KOPT-K1 (cell line): ENCODE measurements at regions not wholly inside any gene's neighbourhood (a gene's known extent, or its start where the extent isn't known, plus 50 kb on each side); places are given as distances from the start of the nearest gene placed in this dataset.
"Not testable (repeated sequence)": the region's sequence is repeated elsewhere in the genome, so short reads cannot be mapped to it uniquely, and the experiment has no call there.

ENCODE experiments used
- H3K27ac ChIP-seq: fragments of 200-600 bp; sonication (generic); 2 replicates; pipeline ENCODE4 v1.5.1; 2016; ENCODE audit warnings: antibody characterized with exemption, mild to moderate bottlenecking, low read depth, low read length; ENCODE audit not compliant: poor library complexity, severe bottlenecking
- H3K36me3 ChIP-seq: fragments of 200-600 bp; sonication (generic); 2 replicates; pipeline ENCODE4 v1.5.1; 2017; ENCODE audit warnings: antibody characterized with exemption, mild to moderate bottlenecking, low read length, moderate library complexity; ENCODE audit not compliant: insufficient read depth
- H3K9me3 ChIP-seq: fragments of 200-600 bp; sonication (generic); 2 replicates; pipeline ENCODE4 v1.5.1; 2017; ENCODE audit warnings: antibody characterized with exemption, low read length, mild to moderate bottlenecking; ENCODE audit not compliant: insufficient read depth, poor library complexity, severe bottlenecking

GRCh38 chr12:128089961-128090360 lies 177.0 kb upstream of the TMEM132C start:
- no peak overlapping the region for H3K27ac ChIP-seq
- H3K36me3 ChIP-seq: no peaks in the 10 kb centered on the region
- no peaks in the 10 kb centered on the region for H3K9me3 ChIP-seq

DNA sequence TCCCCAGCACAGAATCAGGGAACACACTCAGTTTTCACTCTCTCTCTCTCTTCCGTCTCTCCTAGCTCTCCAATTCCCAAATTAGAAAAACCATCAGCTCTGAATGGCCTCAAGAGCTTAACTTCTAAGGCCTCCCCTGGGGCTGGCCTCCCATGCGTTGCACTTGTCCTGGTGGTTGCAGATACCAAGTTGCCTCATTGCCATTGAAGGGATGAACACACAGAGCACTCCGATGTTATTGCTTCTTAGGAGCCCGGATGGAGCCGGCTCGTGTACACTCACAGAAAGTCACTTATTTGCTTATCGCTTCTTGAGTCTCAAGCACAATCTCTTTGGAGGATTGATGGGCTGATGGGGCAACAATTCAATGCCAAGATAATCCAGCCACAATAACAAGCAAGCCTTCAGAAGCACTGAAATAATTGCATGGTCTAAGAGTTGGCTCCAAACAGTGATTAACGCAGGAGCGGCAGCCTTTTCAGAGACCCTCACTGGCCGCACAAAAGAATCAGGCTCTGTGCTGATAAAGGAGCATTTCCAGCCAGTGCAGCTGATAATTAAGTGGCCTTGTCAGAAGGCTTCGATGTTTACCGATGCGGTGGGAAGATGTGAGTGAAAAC lies 175.8 kb upstream of the TMEM132C start:
- no peak overlapping the region for H3K27ac ChIP-seq

DNA sequence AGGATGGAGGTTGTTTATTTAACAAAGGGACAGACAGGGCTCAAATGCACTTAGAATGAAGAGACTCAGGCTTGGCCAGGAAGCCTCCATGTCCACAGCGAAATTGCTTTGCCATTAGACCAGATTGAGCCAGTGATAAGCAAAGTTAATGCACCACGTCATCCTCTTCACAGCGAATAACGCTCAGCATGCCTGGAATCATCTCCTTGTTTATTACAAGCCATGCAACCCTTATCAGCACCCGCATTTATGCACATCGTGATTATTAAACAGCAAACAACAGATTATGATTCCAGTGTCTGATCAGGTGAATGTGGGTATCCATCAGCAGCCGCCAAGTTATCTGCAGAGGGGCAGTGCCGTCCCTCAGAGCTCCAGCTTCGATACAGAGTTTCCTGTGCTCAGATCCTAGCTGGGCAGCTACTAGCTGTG lies 175.0 kb upstream of the TMEM132C start:
- no peak overlapping the region for H3K27ac ChIP-seq
- H3K9me3 ChIP-seq: no peaks in the 10 kb centered on the region
- H3K36me3 ChIP-seq: no peaks in the 10 kb centered on the region

More for the DNA sequence above, 175.8 kb upstream of the TMEM132C start:
- Histone ChIP-seq H3K9me3 (no peaks in the 10 kb centered on the region), H3K36me3 (no peaks in the 10 kb centered on the region)

GRCh38 chr12:128098730-128099129 lies 168.2 kb upstream of the TMEM132C start:
- H3K9me3 ChIP-seq: no peaks in the 10 kb centered on the region
- H3K27ac ChIP-seq: no peak overlapping the region
- no peaks in the 10 kb centered on the region for H3K36me3 ChIP-seq

GRCh38 chr12:128103152-128103551 lies 163.8 kb upstream of the TMEM132C start:
- Histone ChIP-seq H3K9me3 (no peaks in the 10 kb centered on the region), H3K36me3 (no peaks in the 10 kb centered on the region), H3K27ac (no peak overlapping the region)

- Histone ChIP-seq H3K36me3 (no peaks in the 10 kb centered on the region), H3K9me3 (no peaks in the 10 kb centered on the region), H3K27ac (no peak overlapping the region)
These were observed 157.7 kb upstream of the TMEM132C start for GRCh38 chr12:128109236-128109635.

- H3K36me3 ChIP-seq: no peaks in the 10 kb centered on the region
- H3K27ac ChIP-seq: no peak overlapping the region
- no peaks in the 10 kb centered on the region for H3K9me3 ChIP-seq
These were observed 157.3 kb upstream of the TMEM132C start for GRCh38 chr12:128109636-128110035.

GRCh38 chr12:128111333-128111732 lies 155.6 kb upstream of the TMEM132C start:
- H3K27ac ChIP-seq: no peak overlapping the region
- no peaks in the 10 kb centered on the region for H3K36me3 ChIP-seq
- H3K9me3 ChIP-seq: no peaks in the 10 kb centered on the region

- Histone ChIP-seq H3K27ac (no peak overlapping the region), H3K9me3 (no peaks in the 10 kb centered on the region), H3K36me3 (no peaks in the 10 kb centered on the region)
These were observed 155.0 kb upstream of the TMEM132C start for GRCh38 chr12:128111951-128112350.

DNA sequence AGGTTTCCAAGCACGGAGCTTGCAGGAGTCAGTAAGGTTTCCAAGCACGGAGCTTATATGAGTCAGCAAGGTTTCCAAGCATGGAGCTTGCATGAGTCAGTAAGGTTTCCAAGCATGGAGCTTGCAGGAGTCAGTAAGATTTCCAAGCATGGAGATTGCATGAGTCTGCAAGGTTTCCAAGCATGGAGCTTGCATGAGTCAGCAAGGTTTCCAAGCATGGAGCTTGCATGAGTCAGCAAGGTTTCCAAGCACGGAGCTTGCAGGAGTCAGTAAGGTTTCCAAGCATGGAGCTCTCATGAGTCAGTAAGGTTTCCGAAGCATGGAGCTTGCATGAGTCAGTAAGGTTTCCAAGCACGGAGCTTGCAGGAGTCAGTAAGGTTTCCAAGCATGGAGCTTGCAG lies 153.7 kb upstream of the TMEM132C start:
- H3K36me3 ChIP-seq, H3K27ac ChIP-seq, H3K9me3 ChIP-seq: not testable (repeated sequence)

- Histone ChIP-seq H3K27ac (no peak overlapping the region), H3K36me3 (no peaks in the 10 kb centered on the region), H3K9me3 (no peaks in the 10 kb centered on the region)
These were observed 152.5 kb upstream of the TMEM132C start for GRCh38 chr12:128114485-128114884.

DNA sequence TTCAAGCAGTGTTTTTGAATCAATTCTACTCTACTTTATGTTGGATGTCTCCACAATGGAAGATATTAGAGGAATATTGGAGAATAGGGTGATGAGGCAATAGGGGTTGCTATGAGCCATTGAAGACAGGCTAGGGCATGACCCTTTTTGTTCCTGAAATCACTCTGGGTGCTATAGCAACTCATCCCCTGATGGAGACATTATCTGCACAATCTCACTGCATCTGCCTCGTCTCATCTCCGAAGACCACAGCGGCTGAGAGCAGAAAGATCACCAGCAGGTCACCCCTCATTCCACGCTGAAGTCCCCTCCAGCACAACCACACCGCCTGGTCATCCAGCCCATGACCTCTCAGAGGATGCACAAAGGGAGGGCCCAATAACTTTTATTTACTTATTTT lies 150.4 kb upstream of the TMEM132C start:
- Histone ChIP-seq H3K9me3 (peaks cover 7% of the 10 kb centered on the region), H3K27ac (no peak overlapping the region), H3K36me3 (no peaks in the 10 kb centered on the region)

DNA sequence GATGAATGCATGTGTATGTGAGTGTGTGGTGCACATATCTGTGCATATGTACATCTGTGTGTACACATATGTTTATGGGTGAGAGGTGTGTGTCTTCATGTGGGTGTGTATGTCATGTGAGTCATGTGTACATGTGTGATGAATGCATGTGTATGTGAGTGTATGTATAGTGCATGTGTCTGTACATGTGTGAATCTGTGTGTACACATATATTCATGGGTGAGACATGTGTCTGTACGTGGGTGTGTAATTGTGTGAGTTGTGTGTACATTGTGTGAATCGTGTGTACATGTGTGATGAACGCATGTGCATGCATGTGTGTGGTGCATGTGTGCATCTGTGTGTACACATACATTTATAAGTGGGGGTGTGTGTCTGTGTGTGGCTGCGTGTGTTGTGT lies 146.9 kb upstream of the TMEM132C start:
- Histone ChIP-seq H3K27ac (no peak overlapping the region), H3K36me3 (no peaks in the 10 kb centered on the region), H3K9me3 (peaks cover 7% of the 10 kb centered on the region)

GRCh38 chr12:128121424-128121823 lies 145.5 kb upstream of the TMEM132C start:
- no peaks in the 10 kb centered on the region for H3K36me3 ChIP-seq
- H3K27ac ChIP-seq: no peak overlapping the region
- peaks cover 7% of the 10 kb centered on the region for H3K9me3 ChIP-seq

DNA sequence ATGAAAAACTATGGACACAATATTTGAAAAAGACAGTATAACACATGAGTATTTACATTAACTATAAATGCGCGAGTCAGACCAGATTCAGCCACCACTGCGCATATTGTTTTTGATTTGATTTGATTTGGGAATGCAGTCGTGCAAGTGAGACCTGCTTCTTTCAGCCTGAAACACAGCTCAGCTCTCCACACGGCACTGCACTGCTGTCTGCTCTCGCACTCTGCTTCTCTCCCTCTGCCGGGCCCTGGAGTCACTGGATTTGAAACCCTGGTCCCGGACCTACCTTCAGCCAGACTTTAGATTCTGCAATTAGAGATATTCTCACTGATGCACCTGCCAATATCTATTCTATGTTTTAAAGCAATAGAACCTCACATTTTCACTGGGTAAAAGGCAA lies 143.9 kb upstream of the TMEM132C start:
- Histone ChIP-seq H3K36me3 (no peaks in the 10 kb centered on the region), H3K9me3 (peaks cover 7% of the 10 kb centered on the region), H3K27ac (no peak overlapping the region)

GRCh38 chr12:128131955-128132354 lies 135.0 kb upstream of the TMEM132C start:
- no peaks in the 10 kb centered on the region for H3K36me3 ChIP-seq
- no peaks in the 10 kb centered on the region for H3K9me3 ChIP-seq
- H3K27ac ChIP-seq: no peak overlapping the region
